Neural cell (in vitro differentiated cells): ENCODE measurements at regions not wholly inside any gene's neighbourhood (a gene's known extent, or its start where the extent isn't known, plus 50 kb on each side); places are given as distances from the start of the nearest gene placed in this dataset.

ENCODE experiments used
- H2AFZ ChIP-seq: fragments of 200-600, 300-800 bp; sonication (generic), shearing (Covaris generic); 2 replicates; pipeline ENCODE4 v1.6.0; 2014; ENCODE audit warnings: low read depth, mild to moderate bottlenecking, antibody characterized with exemption, low read length, moderate library complexity
- H3F3A ChIP-seq: fragments of 200-600 bp; shearing (Covaris generic); 2 replicates; pipeline ENCODE4 v1.6.1; 2016; ENCODE audit warnings: mild to moderate bottlenecking, moderate library complexity, mixed read lengths, antibody characterized with exemption, low read length; ENCODE audit not compliant: insufficient read depth, poor library complexity, severe bottlenecking
- H3K27ac ChIP-seq: fragments of 200-600, 300-800 bp; sonication (generic), shearing (Covaris generic); 2 replicates; pipeline ENCODE4 v1.5.1; 2014; ENCODE audit warnings: mild to moderate bottlenecking, low read length, moderate library complexity
- H3K27me3 ChIP-seq: fragments of 300-800, 200-600 bp; sonication (generic), shearing (Covaris generic); 2 replicates; pipeline ENCODE4 v1.6.0; 2014; ENCODE audit warnings: mild to moderate bottlenecking, low read depth, low read length, moderate library complexity; ENCODE audit not compliant: insufficient read depth
- H3K36me3 ChIP-seq: fragments of 300-800, 200-600 bp; sonication (generic), shearing (Covaris generic); 2 replicates; pipeline ENCODE4 v1.5.1; 2014; ENCODE audit warnings: mild to moderate bottlenecking, antibody characterized with exemption, low read length, moderate library complexity; ENCODE audit not compliant: insufficient read depth
- H3K4me2 ChIP-seq: fragments of 300-800, 200-600 bp; sonication (generic), shearing (Covaris generic); 2 replicates; pipeline ENCODE4 v1.6.0; 2014; ENCODE audit warnings: mild to moderate bottlenecking, low read length
- H3K4me3 ChIP-seq: fragments of 300-800, 200-600 bp; sonication (generic), shearing (Covaris generic); 2 replicates; pipeline ENCODE4 v1.5.1; 2014; ENCODE audit warnings: mild to moderate bottlenecking, low read length, moderate library complexity
- H3K79me2 ChIP-seq: fragments of 200-600 bp; shearing (Covaris generic); replicated peaks from 2 replicates; pipeline ENCODE4 v1.6.0; 2014; ENCODE audit warnings: mild to moderate bottlenecking, low read length, moderate library complexity; ENCODE audit not compliant: insufficient read depth
- H3K9ac ChIP-seq: fragments of 300-800, 200-600 bp; sonication (generic), shearing (Covaris generic); 2 replicates; pipeline ENCODE4 v1.6.1; 2016; ENCODE audit warnings: mild to moderate bottlenecking, low read length, mixed read lengths
- H3K9me2 ChIP-seq: fragments of 200-600 bp; shearing (Covaris generic); 2 replicates; pipeline ENCODE4 v1.6.1; 2016; ENCODE audit warnings: mild to moderate bottlenecking, low read length, mixed read lengths; ENCODE audit not compliant: insufficient read depth
- H3K9me3 ChIP-seq: fragments of 200-600, 300-800 bp; sonication (generic), shearing (Covaris generic); 2 replicates; pipeline ENCODE4 v1.6.1; 2016; ENCODE audit warnings: mild to moderate bottlenecking, mixed run types, low read length, moderate library complexity, mixed read lengths
- H4K20me1 ChIP-seq: fragments of 200-600 bp; shearing (Covaris generic); 2 replicates; pipeline ENCODE4 v1.6.1; 2016; ENCODE audit warnings: mild to moderate bottlenecking, mixed run types; ENCODE audit not compliant: insufficient read depth
- CTCF ChIP-seq: fragments of 450-650 bp; IDR thresholded peaks from 2 replicates; pipeline ENCODE4 v1.5.1; 2014; ENCODE audit warnings: antibody characterized with exemption, mild to moderate bottlenecking, moderate library complexity; ENCODE audit not compliant: poor library complexity, severe bottlenecking
- EP300 ChIP-seq: fragments of 450-650 bp; conservative IDR thresholded peaks from 2 replicates; pipeline ENCODE4 v1.6.1; 2014; ENCODE audit warnings: antibody characterized with exemption, mild to moderate bottlenecking, moderate library complexity; ENCODE audit not compliant: poor library complexity, severe bottlenecking
- EZH2 ChIP-seq: fragments of 200-600, 300-800 bp; shearing (Covaris generic), sonication (generic); IDR thresholded peaks from 2 replicates; pipeline ENCODE4 v1.6.1; 2014; ENCODE audit warnings: antibody characterized with exemption, low read length, borderline replicate concordance, mild to moderate bottlenecking; ENCODE audit not compliant: insufficient read depth, poor library complexity, severe bottlenecking
- MXI1 ChIP-seq: fragments of 450-650 bp; conservative IDR thresholded peaks from 2 replicates; pipeline ENCODE4 v1.6.1; 2014; ENCODE audit warnings: antibody characterized with exemption, mild to moderate bottlenecking; ENCODE audit not compliant: poor library complexity, severe bottlenecking
- POLR2AphosphoS5 ChIP-seq: IDR thresholded peaks from 2 replicates; pipeline ENCODE4 v1.6.1; 2012
- RAD21 ChIP-seq: fragments of 450-650 bp; conservative IDR thresholded peaks from 2 replicates; pipeline ENCODE4 v1.6.1; 2014; ENCODE audit warnings: antibody characterized with exemption, mild to moderate bottlenecking, moderate library complexity
- REST ChIP-seq: IDR thresholded peaks from 2 replicates; pipeline ENCODE4 v1.6.1; 2012; ENCODE audit warnings: borderline replicate concordance
- SMC3 ChIP-seq: fragments of 450-650 bp; conservative IDR thresholded peaks from 2 replicates; pipeline ENCODE4 v1.6.1; 2014; ENCODE audit warnings: antibody characterized with exemption, mild to moderate bottlenecking, moderate library complexity; ENCODE audit not compliant: poor library complexity
- TAF1 ChIP-seq: IDR thresholded peaks from 2 replicates; pipeline ENCODE4 v1.6.1; 2012; ENCODE audit warnings: low read depth

- no peaks in the 10 kb centered on the region for H4K20me1 ChIP-seq
- H3K36me3 ChIP-seq: no peaks in the 10 kb centered on the region
- H2AFZ ChIP-seq: no peak overlapping the region
- no peaks in the 10 kb centered on the region for H3K27me3 ChIP-seq
- no peak overlapping the region for H3K9ac ChIP-seq
- H3K79me2 ChIP-seq: no peaks in the 10 kb centered on the region
- no peaks in the 10 kb centered on the region for H3K9me3 ChIP-seq
- no peak overlapping the region for H3K27ac ChIP-seq
- TF ChIP-seq MXI1: no peak
- TF ChIP-seq EP300: no peak
- no peak for TF ChIP-seq CTCF
- H3F3A ChIP-seq: no peaks in the 10 kb centered on the region
- H3K4me2 ChIP-seq: no peak overlapping the region
- H3K9me2 ChIP-seq: no peaks in the 10 kb centered on the region
- H3K4me3 ChIP-seq: no peak overlapping the region
Observed at GRCh38 chr13:68714292-68714691, 1393.3 kb upstream of the ATXN8OS start.

- no peaks in the 10 kb centered on the region for H3K27me3 ChIP-seq
- no peaks in the 10 kb centered on the region for H3K79me2 ChIP-seq
- H3K9me2 ChIP-seq: no peaks in the 10 kb centered on the region
- no peak overlapping the region for H3K9ac ChIP-seq
- H3K4me2 ChIP-seq: no peak overlapping the region
- H2AFZ ChIP-seq: no peak overlapping the region
- no peaks in the 10 kb centered on the region for H3K9me3 ChIP-seq
- no peak overlapping the region for H3K27ac ChIP-seq
- no peak for TF ChIP-seq EP300
- no peak for TF ChIP-seq POLR2AphosphoS5
- TF ChIP-seq EZH2: no peak
- TF ChIP-seq RAD21: no peak
- no peaks in the 10 kb centered on the region for H3F3A ChIP-seq
- H3K36me3 ChIP-seq: no peaks in the 10 kb centered on the region
- H4K20me1 ChIP-seq: no peaks in the 10 kb centered on the region
- no peak overlapping the region for H3K4me3 ChIP-seq
Observed at GRCh38 chr13:68713394-68713793, 1394.2 kb upstream of the ATXN8OS start.

GRCh38 chr13:68708336-68708908, 1399.2 kb upstream of the ATXN8OS start:
- no peaks in the 10 kb centered on the region for H3K36me3 ChIP-seq
- no peaks in the 10 kb centered on the region for H3K27me3 ChIP-seq
- H2AFZ ChIP-seq: no peak overlapping the region

More at GRCh38 chr13:68708336-68708908, 1399.2 kb upstream of the ATXN8OS start:
- H3K9ac ChIP-seq: no peak overlapping the region
- H3K79me2 ChIP-seq: no peaks in the 10 kb centered on the region
- no peaks in the 10 kb centered on the region for H3K9me2 ChIP-seq
- no peak overlapping the region for H3K4me2 ChIP-seq
- peaks cover 6% of the 10 kb centered on the region for H3K9me3 ChIP-seq
- H4K20me1 ChIP-seq: no peaks in the 10 kb centered on the region
- no peaks in the 10 kb centered on the region for H3F3A ChIP-seq
- H3K27ac ChIP-seq: no peak overlapping the region
- TF ChIP-seq MXI1 (no peak), EP300 (no peak), POLR2AphosphoS5 (no peak), TAF1 (no peak), EZH2 (no peak), RAD21 (no peak), SMC3 (no peak), CTCF (no peak), REST (no peak)
- H3K4me3 ChIP-seq: no peak overlapping the region
